ENCODE measurements at regions not wholly inside any gene's neighbourhood (a gene's known extent, or its start where the extent isn't known, plus 50 kb on each side); places are given as distances from the start of the nearest gene placed in this dataset.

GRCh38 chr4:123651536-123652180 lies 255.1 kb downstream of the SPRY1 start:
- no peak for TF ChIP-seq CTCF (optimal IDR thresholded peaks at IDR 0.05 in 1 of 3, IDR thresholded peaks at IDR 0.05 in 1 of 3, conservative IDR thresholded peaks at IDR 0.05 in 1 of 3; ENCODE audit: extremely low read depth in 1 of 3, insufficient read depth in 2 of 3, low read length in 3 of 3)
- no peak for TF ChIP-seq EZH2 (IDR thresholded peaks at IDR 0.05; ENCODE audit: low read length)
